HepG2 (cell line): ENCODE measurements at regions not wholly inside any gene's neighbourhood (a gene's known extent, or its start where the extent isn't known, plus 50 kb on each side); places are given as distances from the start of the nearest gene placed in this dataset.

Experiments
- ATF6 ChIP-seq: sonication (generic); formaldehyde crosslinking; conservative IDR thresholded peaks from 2 replicates; pipeline ENCODE4 v1.4.0; 2020; ENCODE audit warnings: missing genetic modification reagents
- CHD4 ChIP-seq: fragments of 200-600 bp; sonication (generic); IDR thresholded peaks from 2 replicates; pipeline ENCODE4 v1.7.0; 2017; ENCODE audit warnings: mild to moderate bottlenecking, low read length, borderline replicate concordance
- HIC2 ChIP-seq: sonication (generic); formaldehyde crosslinking; IDR thresholded peaks from 2 replicates; pipeline ENCODE4 v1.9.0; 2022; ENCODE audit warnings: low read depth, missing genetic modification reagents
- HNF1A ChIP-seq, 2 experiments: sonication (generic) in 1 of 2; formaldehyde crosslinking in 1 of 2; IDR thresholded peaks; 2 replicates each; pipeline versions ENCODE4 v1.4.0 to v1.6.1; 2016 to 2020; ENCODE audit warnings: borderline replicate concordance in 1 of 2, low read depth in 1 of 2, mild to moderate bottlenecking in 1 of 2, missing genetic modification reagents in 1 of 2
- PAX8 ChIP-seq: sonication (generic); formaldehyde crosslinking; IDR thresholded peaks from 2 replicates; pipeline ENCODE4 v1.8.0; 2022; ENCODE audit warnings: mild to moderate bottlenecking, missing genetic modification reagents, borderline replicate concordance
- SIX1 ChIP-seq: sonication (generic); formaldehyde crosslinking; IDR thresholded peaks from 2 replicates; pipeline ENCODE4 v1.4.0; 2020; ENCODE audit warnings: missing genetic modification reagents, borderline replicate concordance
- SMAD1 ChIP-seq: sonication (generic); formaldehyde crosslinking; IDR thresholded peaks from 2 replicates; pipeline ENCODE4 v1.4.0; 2020; ENCODE audit warnings: missing genetic modification reagents, low read depth, mild to moderate bottlenecking, borderline replicate concordance
- TEAD3 ChIP-seq: optimal IDR thresholded peaks from 2 replicates; pipeline ENCODE3; 2016; ENCODE audit warnings: borderline replicate concordance
- ZHX1 ChIP-seq: sonication (generic); formaldehyde crosslinking; IDR thresholded peaks from 2 replicates; pipeline ENCODE4 v1.8.1; 2022; ENCODE audit warnings: low read depth, mild to moderate bottlenecking, missing genetic modification reagents
- ZNF296 ChIP-seq: sonication (generic); formaldehyde crosslinking; conservative IDR thresholded peaks from 2 replicates; pipeline ENCODE4 v1.5.0; 2020; ENCODE audit warnings: mild to moderate bottlenecking, missing genetic modification reagents
- ZNF432 ChIP-seq: sonication (generic); formaldehyde crosslinking; IDR thresholded peaks from 2 replicates; pipeline ENCODE4 v1.5.0; 2020; ENCODE audit warnings: missing genetic modification reagents, mild to moderate bottlenecking, borderline replicate concordance
- ZNF547 ChIP-seq: sonication (generic); formaldehyde crosslinking; IDR thresholded peaks from 2 replicates; pipeline ENCODE4 v1.5.1; 2020; ENCODE audit warnings: mild to moderate bottlenecking, missing genetic modification reagents
- ZNF879 ChIP-seq: sonication (generic); formaldehyde crosslinking; IDR thresholded peaks from 2 replicates; pipeline ENCODE4 v1.8.1; 2023; ENCODE audit warnings: missing genetic modification reagents
- ZNF891 ChIP-seq: sonication (generic); formaldehyde crosslinking; IDR thresholded peaks from 2 replicates; pipeline ENCODE4 v1.5.0; 2020; ENCODE audit warnings: mild to moderate bottlenecking, missing genetic modification reagents

GRCh38 chr9:70470050-70471015 is 55.9 kb upstream of the KLF9 start (continued):
- TF ChIP-seq ATF6 (CRISPR knock-in tag) (no peak), HIC2 (CRISPR knock-in tag) (no peak), HNF1A (IDR thresholded peaks at IDR 0.05; ENCODE audit: low read depth) (no peak; the same call in 1 of the 2 replicates), HNF1A (CRISPR knock-in tag; IDR thresholded peaks at IDR 0.05; ENCODE audit: borderline replicate concordance) (peak; percentile 66; the same call in 1 of the 2 replicates), PAX8 (CRISPR knock-in tag) (no peak), CHD4 (0 out of 2 replicates have a peak, but pooled peaks have one; percentile 41), ZNF547 (no peak), SMAD1 (CRISPR knock-in tag) (no peak), ZNF891 (CRISPR knock-in tag) (no peak), ZHX1 (no peak), TEAD3 (CRISPR knock-in tag) (peak; percentile 89), ZNF296 (no peak), SIX1 (CRISPR knock-in tag) (peak; percentile 41; the same call in 1 of the 2 replicates), ZNF879 (CRISPR knock-in tag) (no peak), ZNF432 (no peak)
